GM06990 (cell line): ENCODE measurements at regions not wholly inside any gene's neighbourhood (a gene's known extent, or its start where the extent isn't known, plus 50 kb on each side); places are given as distances from the start of the nearest gene placed in this dataset.

Experiments used
- DNase-seq: peaks from one replicate; pipeline ENCODE4 v3.0.0-alpha.2; 2011; ENCODE audit not compliant: insufficient read length; ENCODE audit errors: extremely low read depth
- H3K27me3 ChIP-seq: replicated peaks from 2 replicates; pipeline ENCODE4 v1.6.0; 2011; ENCODE audit warnings: low read length; ENCODE audit not compliant: control insufficient read depth, insufficient read depth
- H3K36me3 ChIP-seq: 2 replicates; pipeline ENCODE4 v1.5.1; 2011; ENCODE audit warnings: low read length; ENCODE audit not compliant: control insufficient read depth, insufficient read depth
- H3K4me3 ChIP-seq: replicated peaks from 2 replicates; pipeline ENCODE4 v1.5.1; 2011; ENCODE audit warnings: low read depth, mild to moderate bottlenecking, control low read depth, low read length
- TF ChIP-seq, protein P1 (sequence below): IDR thresholded peaks from 2 replicates; pipeline ENCODE4 v1.5.1; 2011; ENCODE audit warnings: low read length, control low read depth, mild to moderate bottlenecking, inconsistent platforms; ENCODE audit not compliant: insufficient read depth, poor library complexity, severe bottlenecking

DNA sequence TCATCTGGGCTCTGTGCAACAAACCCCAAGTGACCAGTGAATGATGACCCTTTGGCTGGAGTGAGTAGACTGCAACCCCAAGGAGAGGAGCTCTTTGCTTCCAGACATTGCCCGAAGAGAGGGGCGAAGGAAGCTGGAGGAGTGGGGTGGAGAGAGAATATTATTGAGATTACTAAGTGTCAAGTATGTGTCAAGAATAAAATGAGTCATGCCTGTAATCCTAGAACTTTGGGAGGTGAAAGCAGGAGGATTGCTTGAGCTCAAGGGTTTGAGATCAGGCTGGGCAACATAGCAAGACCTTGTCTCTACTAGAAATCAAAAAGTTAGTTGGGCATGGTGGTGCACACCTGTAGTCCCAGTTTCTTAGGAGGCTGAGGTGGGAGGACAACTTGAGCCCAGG is 142.0 kb upstream of the CCL2 start:
- TF ChIP-seq, protein P1, sequence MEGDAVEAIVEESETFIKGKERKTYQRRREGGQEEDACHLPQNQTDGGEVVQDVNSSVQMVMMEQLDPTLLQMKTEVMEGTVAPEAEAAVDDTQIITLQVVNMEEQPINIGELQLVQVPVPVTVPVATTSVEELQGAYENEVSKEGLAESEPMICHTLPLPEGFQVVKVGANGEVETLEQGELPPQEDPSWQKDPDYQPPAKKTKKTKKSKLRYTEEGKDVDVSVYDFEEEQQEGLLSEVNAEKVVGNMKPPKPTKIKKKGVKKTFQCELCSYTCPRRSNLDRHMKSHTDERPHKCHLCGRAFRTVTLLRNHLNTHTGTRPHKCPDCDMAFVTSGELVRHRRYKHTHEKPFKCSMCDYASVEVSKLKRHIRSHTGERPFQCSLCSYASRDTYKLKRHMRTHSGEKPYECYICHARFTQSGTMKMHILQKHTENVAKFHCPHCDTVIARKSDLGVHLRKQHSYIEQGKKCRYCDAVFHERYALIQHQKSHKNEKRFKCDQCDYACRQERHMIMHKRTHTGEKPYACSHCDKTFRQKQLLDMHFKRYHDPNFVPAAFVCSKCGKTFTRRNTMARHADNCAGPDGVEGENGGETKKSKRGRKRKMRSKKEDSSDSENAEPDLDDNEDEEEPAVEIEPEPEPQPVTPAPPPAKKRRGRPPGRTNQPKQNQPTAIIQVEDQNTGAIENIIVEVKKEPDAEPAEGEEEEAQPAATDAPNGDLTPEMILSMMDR, result no peak
- no peak for DNase-seq

DNA sequence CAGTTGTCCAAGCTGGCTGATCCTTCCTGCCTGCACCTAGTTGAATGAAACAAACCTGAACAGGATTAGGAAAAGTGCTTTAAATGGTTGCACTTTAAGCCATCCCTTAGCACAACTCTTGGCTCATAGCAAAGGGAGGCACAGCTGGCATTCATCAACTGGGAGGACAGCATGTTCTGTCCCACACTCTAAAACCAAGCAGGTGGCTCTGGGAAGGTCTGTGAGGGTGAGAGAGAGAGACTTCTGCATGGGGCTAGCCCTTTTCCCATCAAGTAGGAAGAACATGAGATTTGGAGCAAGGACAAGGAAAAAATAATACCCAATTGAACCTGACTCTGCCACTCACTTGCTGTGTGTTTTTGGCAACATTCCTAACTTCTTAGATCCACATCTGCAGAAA is 140.9 kb upstream of the CCL2 start:
- TF ChIP-seq, protein P1, result no peak
- DNase-seq, result no peak
- H3K4me3 ChIP-seq, result no peak overlapping the region

More for the DNA sequence above, 142.0 kb upstream of the CCL2 start:
- Histone ChIP-seq H3K36me3 (no peaks in the 10 kb centered on the region), H3K4me3 (no peak overlapping the region), H3K27me3 (no peaks in the 10 kb centered on the region; the same call in none of the 2 replicates)

DNA sequence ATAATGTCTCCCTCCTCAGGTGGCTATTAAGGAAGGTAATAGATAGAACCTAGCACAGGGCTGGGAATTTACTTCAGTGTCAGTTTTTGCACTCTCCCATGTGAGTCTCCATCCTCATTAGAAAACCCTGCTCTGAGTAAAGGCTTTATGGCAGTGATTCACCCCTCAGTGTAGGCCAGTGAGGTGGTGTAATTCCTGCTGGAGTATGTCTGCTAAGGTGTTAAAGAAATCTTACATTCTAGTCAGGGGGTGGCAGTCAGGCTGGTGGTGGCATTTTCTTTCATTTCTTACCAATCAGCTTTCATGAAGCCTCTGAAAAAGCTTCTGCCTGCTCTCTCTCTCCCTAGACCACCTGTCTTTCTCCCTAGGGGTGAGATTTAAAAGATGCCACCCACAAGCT is 138.8 kb upstream of the CCL2 start:
- Histone ChIP-seq H3K4me3 (no peak overlapping the region), H3K27me3 (no peaks in the 10 kb centered on the region; the same call in none of the 2 replicates), H3K36me3 (no peaks in the 10 kb centered on the region)
- TF ChIP-seq, protein P1, result no peak
- no peak for DNase-seq

More for the DNA sequence above, 140.9 kb upstream of the CCL2 start:
- Histone ChIP-seq H3K36me3 (no peaks in the 10 kb centered on the region), H3K27me3 (no peaks in the 10 kb centered on the region; the same call in none of the 2 replicates)

- TF ChIP-seq, protein P1, result no peak
- no peak for DNase-seq
- Histone ChIP-seq H3K27me3 (no peaks in the 10 kb centered on the region; the same call in none of the 2 replicates), H3K36me3 (no peaks in the 10 kb centered on the region), H3K4me3 (no peak overlapping the region)
Measured at GRCh38 chr17:34117332-34117731, 137.8 kb upstream of the CCL2 start.

GRCh38 chr17:34117811-34118210 is 137.3 kb upstream of the CCL2 start:
- DNase-seq, result no peak
- Histone ChIP-seq H3K36me3 (no peaks in the 10 kb centered on the region), H3K4me3 (no peak overlapping the region), H3K27me3 (no peaks in the 10 kb centered on the region; the same call in none of the 2 replicates)
- TF ChIP-seq, protein P1, result no peak

DNA sequence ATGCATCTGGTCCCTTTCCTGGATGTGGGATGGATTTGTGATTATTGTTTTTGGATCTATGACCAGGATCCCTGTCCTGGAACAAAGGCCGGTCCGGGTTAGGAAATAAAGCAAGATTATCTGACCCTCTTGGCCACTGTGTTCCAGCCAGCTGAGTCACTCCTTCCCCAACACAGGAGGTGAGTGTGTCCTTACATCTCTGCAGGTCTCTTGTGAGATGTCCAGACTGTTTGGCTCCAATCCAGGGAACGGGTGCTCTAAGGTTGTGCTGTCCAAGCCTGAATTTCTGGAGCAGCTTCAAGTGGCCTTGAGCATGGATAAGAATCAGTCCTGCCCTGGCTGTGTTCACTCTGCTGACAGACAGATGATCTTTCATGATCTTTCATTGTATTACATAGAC is 136.5 kb upstream of the CCL2 start:
- Histone ChIP-seq H3K27me3 (no peaks in the 10 kb centered on the region; the same call in none of the 2 replicates), H3K4me3 (no peak overlapping the region), H3K36me3 (no peaks in the 10 kb centered on the region)
- DNase-seq, result no peak
- TF ChIP-seq, protein P1, result no peak
